NT2/D1 (cell line): ENCODE measurements at regions not wholly inside any gene's neighbourhood (a gene's known extent, or its start where the extent isn't known, plus 50 kb on each side); places are given as distances from the start of the nearest gene placed in this dataset.

ENCODE experiments used
- SUZ12 ChIP-seq: IDR thresholded peaks from 2 replicates; pipeline ENCODE4 v1.6.1; 2011; ENCODE audit not compliant: insufficient read length, insufficient read depth; ENCODE audit errors: extremely low read depth
- YY1 ChIP-seq: IDR thresholded peaks from 2 replicates; pipeline ENCODE4 v1.6.1; 2011; ENCODE audit not compliant: insufficient read length, insufficient read depth
- ZNF274 ChIP-seq: IDR thresholded peaks from 2 replicates; pipeline ENCODE4 v1.6.1; 2011; ENCODE audit warnings: mild to moderate bottlenecking, low read depth, low read length

- no peak for TF ChIP-seq SUZ12
- TF ChIP-seq ZNF274 = no peak
- no peak for TF ChIP-seq YY1
Observed at GRCh38 chr6:165718491-165718891, 55.5 kb upstream of the PDE10A start.
